ENCODE measurements at regions not wholly inside any gene's neighbourhood (a gene's known extent, or its start where the extent isn't known, plus 50 kb on each side); places are given as distances from the start of the nearest gene placed in this dataset.
A peak's percentile ranks its signal among the peaks of the same experiment; 100 is the strongest.

DNA sequence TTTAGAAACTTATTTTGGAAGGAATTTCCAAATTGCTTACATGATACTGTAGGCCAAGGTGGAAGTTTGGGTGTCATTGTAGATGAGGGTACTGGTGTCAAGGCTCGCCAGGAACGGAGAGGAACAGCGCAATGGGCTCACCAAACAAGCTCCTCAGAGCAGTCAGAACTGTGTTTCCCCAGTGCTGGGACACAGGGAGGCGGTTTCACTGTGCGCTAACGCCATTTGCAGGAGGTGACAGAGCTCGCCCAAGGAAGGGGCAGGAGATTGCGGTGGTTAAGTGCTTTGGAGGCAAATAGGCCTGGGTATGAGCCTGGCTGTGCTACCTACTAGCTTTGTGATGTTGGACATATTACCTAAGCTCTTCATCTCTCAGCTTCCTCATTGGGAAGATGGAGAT is 57.3 kb downstream of the HHEX start:
- no peak for DNase-seq
- CTCF ChIA-PET (ENCODE audit: partially characterized antibody): interaction anchor here (0.7 to 1.0 kb wide), 2 partner anchors 97 to 99 kb away, joined by 3 read pairs; no protein-coding TSS in a partner anchor
- no peak overlapping the region for H3K27ac ChIP-seq (ENCODE audit: low read depth, low read length)
- peak overlapping the region in 5 of 7 donors; percentile 32 to 92 (median 84) for H3K27ac Mint-ChIP-seq
- H3K27me3 ChIP-seq (ENCODE audit: insufficient read depth, low read length): no peaks in the 10 kb centered on the region
- H3K9me3 Mint-ChIP-seq: peaks cover 0 to 6% (median 0%) of the 10 kb centered on the region in 8 donors
- no peaks in the 10 kb centered on the region for H3K9me3 ChIP-seq (ENCODE audit: control insufficient read depth in 1 of 2, low read length in 2 of 2)
- intact Hi-C loops (cut with micrococcal nuclease): no loop called here
- peak overlapping the region in 2 of 8 donors; percentile 3 to 41 for H3K4me3 Mint-ChIP-seq
- POLR2A ChIA-PET (ENCODE audit: partially characterized antibody): no interaction called here
- peaks cover 0 to 4% of the 10 kb centered on the region in 2 donors for H3K27me3 Mint-ChIP-seq
- no peaks in the 10 kb centered on the region for H3K36me3 ChIP-seq (ENCODE audit: insufficient read depth, low read length)
- no peak overlapping the region for H3K4me3 ChIP-seq (ENCODE audit: low read length in 2 of 2)
- H3K4me1 Mint-ChIP-seq: peaks cover 9 to 20% (median 12%) of the 10 kb centered on the region in 4 donors
- no peaks in the 10 kb centered on the region for H3K36me3 Mint-ChIP-seq
- H3K4me1 ChIP-seq (ENCODE audit: insufficient read depth, low read length): peaks cover 14% of the 10 kb centered on the region

DNA sequence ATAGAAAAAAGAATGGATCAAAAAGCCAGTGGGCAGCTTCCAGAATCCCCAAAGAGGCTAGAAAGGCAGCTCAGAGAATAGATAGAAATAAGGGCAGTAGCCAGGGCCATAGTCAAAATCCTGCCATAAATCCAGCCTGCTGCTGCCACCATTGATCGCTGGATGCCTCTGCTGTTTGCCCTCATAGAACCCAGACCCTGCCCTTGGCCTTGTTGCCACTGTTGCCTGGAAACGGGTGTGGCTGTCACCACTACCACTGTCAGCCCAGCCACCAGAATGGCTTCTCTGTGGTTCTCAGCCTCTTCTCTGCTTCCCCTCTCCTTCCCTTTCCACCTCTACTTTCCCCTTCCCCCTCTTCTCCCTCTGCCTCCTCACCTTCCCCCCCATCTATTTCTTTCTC is 57.8 kb downstream of the HHEX start:
- H3K27ac ChIP-seq (ENCODE audit: low read depth, low read length): no peak overlapping the region
- H3K4me3 ChIP-seq (ENCODE audit: low read length in 2 of 2): no peak overlapping the region
- H3K27ac Mint-ChIP-seq: peak overlapping the region in 6 of 7 donors; percentile 9 to 92 (median 66)
- peaks cover 9 to 20% (median 12%) of the 10 kb centered on the region in 4 donors for H3K4me1 Mint-ChIP-seq
- peaks cover 0 to 1% (median 0%) of the 10 kb centered on the region in 8 donors for H3K9me3 Mint-ChIP-seq
- H3K4me3 Mint-ChIP-seq: peak overlapping the region in 3 of 8 donors; percentile 15 to 45 (median 41)
- no peaks in the 10 kb centered on the region for H3K36me3 ChIP-seq (ENCODE audit: insufficient read depth, low read length)
- peaks cover 14% of the 10 kb centered on the region for H3K4me1 ChIP-seq (ENCODE audit: insufficient read depth, low read length)
- H3K27me3 ChIP-seq (ENCODE audit: insufficient read depth, low read length): no peaks in the 10 kb centered on the region
- peaks cover 0 to 2% of the 10 kb centered on the region in 2 donors for H3K27me3 Mint-ChIP-seq
- ChIA-PET CTCF (ENCODE audit: partially characterized antibody) (interaction anchor here (1.0 kb wide), 1 partner anchor 97 kb away, joined by 3 read pairs; no protein-coding TSS in a partner anchor), POLR2A (ENCODE audit: partially characterized antibody) (no interaction called here)
- H3K9me3 ChIP-seq (ENCODE audit: control insufficient read depth in 1 of 2, low read length in 2 of 2): no peaks in the 10 kb centered on the region
- intact Hi-C loops (cut with micrococcal nuclease): no loop called here
- DNase-seq: peak in 4 of 5 donors; percentile 47 to 71 (median 54)
- H3K36me3 Mint-ChIP-seq: no peaks in the 10 kb centered on the region

DNA sequence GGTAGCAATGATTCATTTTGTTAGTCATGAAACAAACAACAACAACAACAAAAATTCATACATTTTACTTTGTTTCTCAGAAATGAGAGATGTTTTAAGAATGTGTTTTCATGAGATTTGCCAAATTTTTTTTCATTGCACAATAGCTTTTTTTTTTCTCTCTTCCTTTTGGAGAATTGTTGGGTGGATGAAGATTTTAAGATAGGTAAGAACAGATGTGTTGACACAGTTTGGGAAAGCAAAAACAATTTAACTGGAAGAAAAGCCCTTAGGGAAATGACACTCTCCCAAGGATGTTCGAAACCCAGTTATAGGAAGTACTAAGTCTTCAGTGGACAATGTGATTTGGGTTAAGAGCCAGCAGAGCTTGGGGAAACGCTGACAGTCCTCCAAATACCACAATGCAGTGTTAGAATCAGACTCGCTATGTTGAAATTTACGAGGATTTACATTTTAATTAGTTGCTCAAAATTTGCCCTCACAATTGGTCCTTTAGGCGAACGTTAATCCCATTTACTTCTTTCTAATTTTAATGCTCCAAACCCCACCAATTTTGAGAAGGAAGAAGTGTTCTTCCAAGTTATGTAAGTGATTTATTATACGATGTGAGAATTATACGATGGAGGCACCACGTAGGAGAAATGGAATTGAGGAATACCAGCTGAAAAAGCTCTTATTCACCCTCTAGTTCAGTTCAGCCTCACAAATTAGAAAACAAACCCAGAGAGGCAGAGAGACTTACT is 61.2 kb downstream of the HHEX start:
- intact Hi-C loops (cut with micrococcal nuclease): no loop called here
- peaks cover 0 to 2% of the 10 kb centered on the region in 2 donors for H3K27me3 Mint-ChIP-seq
- POLR2A ChIA-PET (ENCODE audit: partially characterized antibody): no interaction called here
- no peaks in the 10 kb centered on the region for H3K36me3 Mint-ChIP-seq
- H3K4me1 Mint-ChIP-seq: peaks cover 9 to 20% (median 10%) of the 10 kb centered on the region in 4 donors
- H3K36me3 ChIP-seq (ENCODE audit: insufficient read depth, low read length): no peaks in the 10 kb centered on the region
- CTCF ChIA-PET (ENCODE audit: partially characterized antibody): no interaction called here
- H3K27ac ChIP-seq (ENCODE audit: low read depth, low read length): no peak overlapping the region
- no peaks in the 10 kb centered on the region for H3K27me3 ChIP-seq (ENCODE audit: insufficient read depth, low read length)
- no peak for DNase-seq
- H3K4me3 Mint-ChIP-seq: no peak overlapping the region
- no peaks in the 10 kb centered on the region for H3K9me3 ChIP-seq (ENCODE audit: control insufficient read depth in 1 of 2, low read length in 2 of 2)
- H3K4me1 ChIP-seq (ENCODE audit: insufficient read depth, low read length): peaks cover 14% of the 10 kb centered on the region
- no peak overlapping the region for H3K4me3 ChIP-seq (ENCODE audit: low read length in 2 of 2)
- peaks cover 0 to 1% (median 0%) of the 10 kb centered on the region in 8 donors for H3K9me3 Mint-ChIP-seq
- peak overlapping the region in 2 of 7 donors; percentile 18 to 61 for H3K27ac Mint-ChIP-seq

DNA sequence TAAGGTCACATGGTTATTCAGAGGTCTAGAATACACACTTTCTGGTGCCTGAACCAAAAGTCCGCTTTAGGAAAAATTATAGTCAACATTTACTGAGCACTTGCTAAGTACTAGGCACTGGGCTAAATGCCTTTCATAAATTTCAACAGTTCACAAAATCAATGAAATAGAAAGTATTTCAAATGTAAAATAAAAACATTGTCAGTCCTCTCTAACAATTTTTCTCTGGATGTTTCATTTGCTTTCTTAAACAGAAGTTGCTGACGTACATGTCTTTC is 61.7 kb downstream of the HHEX start:
- CTCF ChIA-PET (ENCODE audit: partially characterized antibody): no interaction called here
- H3K36me3 Mint-ChIP-seq: no peaks in the 10 kb centered on the region
- H3K4me3 ChIP-seq (ENCODE audit: low read length in 2 of 2): no peak overlapping the region
- POLR2A ChIA-PET (ENCODE audit: partially characterized antibody): no interaction called here
- intact Hi-C loops (cut with micrococcal nuclease): no loop called here
- no peak overlapping the region for H3K27ac Mint-ChIP-seq
- H3K9me3 ChIP-seq (ENCODE audit: control insufficient read depth in 1 of 2, low read length in 2 of 2): no peaks in the 10 kb centered on the region
- peaks cover 0 to 2% of the 10 kb centered on the region in 2 donors for H3K27me3 Mint-ChIP-seq
- H3K4me1 Mint-ChIP-seq: peaks cover 9 to 20% (median 10%) of the 10 kb centered on the region in 4 donors
- H3K9me3 Mint-ChIP-seq: peaks cover 0 to 1% (median 0%) of the 10 kb centered on the region in 8 donors
- no peak for DNase-seq
- H3K4me1 ChIP-seq (ENCODE audit: insufficient read depth, low read length): peaks cover 14% of the 10 kb centered on the region
- no peak overlapping the region for H3K27ac ChIP-seq (ENCODE audit: low read depth, low read length)
- no peaks in the 10 kb centered on the region for H3K36me3 ChIP-seq (ENCODE audit: insufficient read depth, low read length)
- H3K4me3 Mint-ChIP-seq: no peak overlapping the region
- H3K27me3 ChIP-seq (ENCODE audit: insufficient read depth, low read length): no peaks in the 10 kb centered on the region

DNA sequence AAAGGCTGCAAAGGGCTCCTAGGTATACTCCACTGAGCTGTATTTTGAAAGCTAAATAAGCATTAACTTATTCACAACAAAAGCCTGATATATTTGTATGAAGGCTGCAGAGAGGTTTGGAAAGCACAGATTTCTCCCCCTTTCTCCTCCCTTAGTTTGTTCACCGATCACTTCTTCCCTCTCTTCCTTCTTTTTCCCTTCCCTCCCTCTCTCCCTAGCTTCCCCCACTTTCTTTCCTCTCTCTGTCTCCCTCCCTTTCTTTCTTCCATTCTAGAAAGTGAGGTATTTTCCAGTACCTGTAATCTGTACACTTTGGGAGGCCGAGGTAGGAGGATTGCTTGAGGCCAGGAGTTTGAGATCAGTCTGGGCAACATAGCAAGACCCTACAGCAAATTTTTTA is 62.1 kb downstream of the HHEX start:
- Histone ChIP-seq H3K4me1 (ENCODE audit: insufficient read depth, low read length) (peaks cover 14% of the 10 kb centered on the region), H3K9me3 (ENCODE audit: control insufficient read depth in 1 of 2, low read length in 2 of 2) (no peaks in the 10 kb centered on the region)

DNA sequence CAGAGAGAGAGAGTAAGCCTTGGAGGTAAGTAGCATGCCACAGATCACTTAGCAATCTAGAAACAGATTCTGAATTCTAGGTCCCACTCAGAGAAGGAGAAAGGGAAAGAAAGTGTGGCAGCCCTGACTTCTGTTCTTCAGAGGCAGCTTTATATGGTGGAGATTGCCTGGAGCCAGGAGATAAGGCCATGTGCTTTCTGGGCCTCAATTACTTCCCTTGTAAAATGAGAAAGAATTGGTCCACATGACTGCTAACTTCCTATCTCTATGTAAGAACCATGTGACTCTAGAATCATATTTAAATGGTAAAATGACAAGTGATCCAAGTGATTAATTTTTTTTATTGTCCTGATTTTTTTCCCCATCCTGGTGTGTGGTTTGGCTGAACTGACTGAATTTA is 64.1 kb downstream of the HHEX start:
- Mint-ChIP-seq H3K27me3 (peaks cover 0 to 2% of the 10 kb centered on the region in 2 donors), H3K27ac (no peak overlapping the region), H3K36me3 (no peaks in the 10 kb centered on the region), H3K4me1 (no peaks in the 10 kb centered on the region), H3K9me3 (peaks cover 0 to 1% (median 0%) of the 10 kb centered on the region in 8 donors), H3K4me3 (no peak overlapping the region)
- POLR2A ChIA-PET (ENCODE audit: partially characterized antibody): no interaction called here
- intact Hi-C loops (cut with micrococcal nuclease): no loop called here
- no peak overlapping the region for H3K27ac ChIP-seq (ENCODE audit: low read depth, low read length)
- no peak for DNase-seq
- H3K4me3 ChIP-seq (ENCODE audit: low read length in 2 of 2): no peak overlapping the region
- no peaks in the 10 kb centered on the region for H3K27me3 ChIP-seq (ENCODE audit: insufficient read depth, low read length)
- H3K36me3 ChIP-seq (ENCODE audit: insufficient read depth, low read length): no peaks in the 10 kb centered on the region
- CTCF ChIA-PET (ENCODE audit: partially characterized antibody): no interaction called here
- no peaks in the 10 kb centered on the region for H3K4me1 ChIP-seq (ENCODE audit: insufficient read depth, low read length)
- no peaks in the 10 kb centered on the region for H3K9me3 ChIP-seq (ENCODE audit: control insufficient read depth in 1 of 2, low read length in 2 of 2)

More for the DNA sequence above, 62.1 kb downstream of the HHEX start:
- ChIA-PET CTCF (ENCODE audit: partially characterized antibody) (no interaction called here), POLR2A (ENCODE audit: partially characterized antibody) (no interaction called here)
- Mint-ChIP-seq H3K27ac (no peak overlapping the region), H3K9me3 (peaks cover 0 to 1% (median 0%) of the 10 kb centered on the region in 8 donors), H3K36me3 (no peaks in the 10 kb centered on the region), H3K4me3 (no peak overlapping the region), H3K4me1 (peaks cover 9 to 17% (median 10%) of the 10 kb centered on the region in 4 donors), H3K27me3 (peaks cover 0 to 2% of the 10 kb centered on the region in 2 donors)
- DNase-seq: no peak
- intact Hi-C loops (cut with micrococcal nuclease): no loop called here
- H3K27ac ChIP-seq (ENCODE audit: low read depth, low read length): no peak overlapping the region
- no peak overlapping the region for H3K4me3 ChIP-seq (ENCODE audit: low read length in 2 of 2)
- no peaks in the 10 kb centered on the region for H3K36me3 ChIP-seq (ENCODE audit: insufficient read depth, low read length)
- no peaks in the 10 kb centered on the region for H3K27me3 ChIP-seq (ENCODE audit: insufficient read depth, low read length)

DNA sequence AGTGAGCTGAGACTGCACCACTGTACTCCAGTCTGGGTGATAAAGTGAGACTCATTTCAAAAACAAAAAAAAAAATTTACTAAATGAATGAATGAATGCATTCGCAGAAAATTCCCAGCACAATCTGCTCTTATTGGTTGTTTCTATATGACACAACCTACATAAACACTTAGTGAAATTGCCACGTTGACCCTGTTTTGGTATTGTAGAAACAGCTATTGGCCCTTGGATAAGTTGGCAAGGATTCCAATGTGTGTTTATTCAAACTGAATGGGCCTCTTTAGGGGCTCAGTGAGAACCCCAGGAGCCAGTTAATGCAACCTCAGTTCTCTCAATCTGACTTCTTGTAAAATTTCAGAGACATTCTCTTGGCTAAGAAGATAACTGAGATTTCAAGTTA is 66.0 kb downstream of the HHEX start:
- Histone ChIP-seq H3K27me3 (ENCODE audit: insufficient read depth, low read length) (no peaks in the 10 kb centered on the region), H3K4me3 (ENCODE audit: low read length in 2 of 2) (no peak overlapping the region), H3K27ac (ENCODE audit: low read depth, low read length) (no peak overlapping the region), H3K36me3 (ENCODE audit: insufficient read depth, low read length) (no peaks in the 10 kb centered on the region), H3K9me3 (ENCODE audit: control insufficient read depth in 1 of 2, low read length in 2 of 2) (no peaks in the 10 kb centered on the region), H3K4me1 (ENCODE audit: insufficient read depth, low read length) (no peaks in the 10 kb centered on the region)
- Mint-ChIP-seq H3K27ac (no peak overlapping the region), H3K4me3 (no peak overlapping the region), H3K27me3 (peaks cover 0 to 2% of the 10 kb centered on the region in 2 donors), H3K4me1 (no peaks in the 10 kb centered on the region), H3K9me3 (no peaks in the 10 kb centered on the region), H3K36me3 (no peaks in the 10 kb centered on the region)
- DNase-seq: no peak
- POLR2A ChIA-PET (ENCODE audit: partially characterized antibody): no interaction called here
- intact Hi-C loops (cut with micrococcal nuclease): no loop called here
- CTCF ChIA-PET (ENCODE audit: partially characterized antibody): interaction anchor here (2.3 kb wide), 1 partner anchor 10 kb away, joined by 5 read pairs; no protein-coding TSS in a partner anchor
